Neural crest cell (in vitro differentiated cells): ENCODE measurements at regions not wholly inside any gene's neighbourhood (a gene's known extent, or its start where the extent isn't known, plus 50 kb on each side); places are given as distances from the start of the nearest gene placed in this dataset.

Experiments used
- DNase-seq: peaks from one replicate; pipeline ENCODE4 v3.0.0; 2021; ENCODE audit warnings: low read depth, mixed read lengths, low spot score
- H3K27ac Mint-ChIP-seq: one replicate; pipeline ENCODE4 v1.8.0; 2021; ENCODE audit warnings: mild to moderate bottlenecking, mixed read lengths; ENCODE audit not compliant: unreplicated experiment
- H3K27me3 Mint-ChIP-seq: 2 replicates; pipeline ENCODE4 v1.8.0; 2021; ENCODE audit warnings: low read depth, mild to moderate bottlenecking, mixed read lengths
- H3K36me3 Mint-ChIP-seq: 2 replicates; pipeline ENCODE4 v1.8.0; 2021; ENCODE audit warnings: low read depth, mild to moderate bottlenecking, mixed read lengths
- H3K4me1 Mint-ChIP-seq: 2 replicates; pipeline ENCODE4 v1.8.0; 2021; ENCODE audit warnings: mixed read lengths
- H3K4me3 Mint-ChIP-seq: one replicate; pipeline ENCODE4 v1.8.0; 2021; ENCODE audit warnings: mild to moderate bottlenecking, mixed read lengths
- H3K9me3 Mint-ChIP-seq: 2 replicates; pipeline ENCODE4 v1.8.0; 2021; ENCODE audit warnings: mixed read lengths
- CTCF ChIP-seq: fragments of 200-600 bp; sonication (generic); conservative IDR thresholded peaks from 2 replicates; pipeline ENCODE4 v1.5.0; 2021; ENCODE audit warnings: antibody characterized with exemption, mild to moderate bottlenecking

GRCh38 chr13:60733933-60734332, 336.9 kb downstream of the TDRD3 start:
- Mint-ChIP-seq H3K4me1 (no peaks in the 10 kb centered on the region), H3K36me3 (no peaks in the 10 kb centered on the region), H3K4me3 (no peak overlapping the region), H3K27ac (no peak overlapping the region), H3K27me3 (no peaks in the 10 kb centered on the region), H3K9me3 (peaks cover 4% of the 10 kb centered on the region)
- TF ChIP-seq CTCF = no peak
- no peak for DNase-seq

- TF ChIP-seq CTCF = no peak
- Mint-ChIP-seq H3K36me3 (no peaks in the 10 kb centered on the region), H3K27ac (no peak overlapping the region), H3K4me3 (no peak overlapping the region), H3K4me1 (no peaks in the 10 kb centered on the region), H3K9me3 (no peaks in the 10 kb centered on the region), H3K27me3 (no peaks in the 10 kb centered on the region)
- no peak for DNase-seq
Observed at GRCh38 chr13:60727140-60727539, 330.1 kb downstream of the TDRD3 start.

- Mint-ChIP-seq H3K27ac (no peak overlapping the region), H3K4me3 (no peak overlapping the region), H3K27me3 (no peaks in the 10 kb centered on the region), H3K4me1 (no peaks in the 10 kb centered on the region), H3K9me3 (no peaks in the 10 kb centered on the region), H3K36me3 (no peaks in the 10 kb centered on the region)
- no peak for TF ChIP-seq CTCF
- DNase-seq = no peak
Observed at GRCh38 chr13:60721063-60721462, 324.0 kb downstream of the TDRD3 start.

- H3K27ac Mint-ChIP-seq = no peak overlapping the region
- no peak for TF ChIP-seq CTCF
- H3K4me3 Mint-ChIP-seq = no peak overlapping the region
- no peaks in the 10 kb centered on the region for H3K9me3 Mint-ChIP-seq
- no peak for DNase-seq
- H3K4me1 Mint-ChIP-seq = no peaks in the 10 kb centered on the region
- H3K27me3 Mint-ChIP-seq = no peaks in the 10 kb centered on the region
- no peaks in the 10 kb centered on the region for H3K36me3 Mint-ChIP-seq
Observed at GRCh38 chr13:60720590-60720989, 323.6 kb downstream of the TDRD3 start.

GRCh38 chr13:60716313-60716712, 319.3 kb downstream of the TDRD3 start:
- no peak for TF ChIP-seq CTCF
- Mint-ChIP-seq H3K9me3 (no peaks in the 10 kb centered on the region), H3K27me3 (no peaks in the 10 kb centered on the region), H3K36me3 (no peaks in the 10 kb centered on the region), H3K27ac (no peak overlapping the region), H3K4me3 (no peak overlapping the region), H3K4me1 (no peaks in the 10 kb centered on the region)
- no peak for DNase-seq

- Mint-ChIP-seq H3K27ac (no peak overlapping the region), H3K36me3 (no peaks in the 10 kb centered on the region)
- DNase-seq = no peak
Observed at GRCh38 chr13:60707878-60708277, 310.9 kb downstream of the TDRD3 start.

More at GRCh38 chr13:60707878-60708277, 310.9 kb downstream of the TDRD3 start:
- TF ChIP-seq CTCF = no peak
- H3K4me3 Mint-ChIP-seq = no peak overlapping the region
- peaks cover 4% of the 10 kb centered on the region for H3K4me1 Mint-ChIP-seq
- peaks cover 3% of the 10 kb centered on the region for H3K9me3 Mint-ChIP-seq
- H3K27me3 Mint-ChIP-seq = no peaks in the 10 kb centered on the region
